GM12878 (cell line): ENCODE measurements at regions not wholly inside any gene's neighbourhood (a gene's known extent, or its start where the extent isn't known, plus 50 kb on each side); places are given as distances from the start of the nearest gene placed in this dataset.

ENCODE experiments used
- ATAC-seq: fragments of 200-7000 bp; cut with Tn5 transposase; 3 replicates; pipeline ENCODE4 v1.9.1; 2020; ENCODE audit warnings: mild to moderate bottlenecking, moderate library complexity
- BruUV-seq: library from RNA; stranded (reverse); fragments of 400-500 nt; replicated peaks from 2 replicates; lab custom pipeline; 2021; lab: Mats Ljungman, UMichigan
- CTCF ChIA-PET: fragments of 300-600 bp; sonication (Branson Sonifier 250); formaldehyde crosslinking; extraction: SDS; loops from one replicate; lab custom pipeline; 2021; ENCODE audit warnings: inconsistent platforms; lab: Yijun Ruan, JAX
- POLR2A ChIA-PET: fragments of 350-600 bp; formaldehyde crosslinking; extraction: SDS; loops from one replicate; lab custom pipeline; 2021; ENCODE audit warnings: inconsistent platforms; lab: Charles Lee
- RAD21 ChIA-PET: fragments of 300-600 bp; sonication (Branson Sonifier 250); formaldehyde crosslinking; loops from one replicate; lab custom pipeline; 2023; ENCODE audit warnings: antibody characterized with exemption; ENCODE audit not compliant: unreplicated experiment; lab: Charles Lee
- SMC1A ChIA-PET: fragments of 300-600 bp; sonication (Branson Sonifier 250); formaldehyde crosslinking; loops from one replicate; lab custom pipeline; 2023; ENCODE audit not compliant: unreplicated experiment, uncharacterized antibody; lab: Charles Lee
- DNase-seq: peaks from one replicate; pipeline ENCODE4 v3.0.0-alpha.2; 2011; ENCODE audit warnings: low read depth, low spot score
- FAIRE-seq: peaks from 3 replicates; lab custom pipeline; 2011; peaks lifted over from hg19 to GRCh38; lab: Jason Lieb, UNC
- H2AFZ ChIP-seq: 2 replicates; pipeline ENCODE4 v1.6.0; 2011; ENCODE audit warnings: low read depth, low read length, control low read depth; ENCODE audit not compliant: control insufficient read depth
- H3K27ac ChIP-seq: 2 replicates; pipeline ENCODE4 v1.5.1; 2011; ENCODE audit warnings: control low read depth; ENCODE audit not compliant: control insufficient read depth, insufficient read depth
- H3K27me3 ChIP-seq, 2 experiments: replicated peaks in 1 of 2; 2 replicates each; pipeline versions ENCODE4 v1.6.0 to v1.6.1; 2011; ENCODE audit warnings: low read length in 1 of 2; ENCODE audit not compliant: control insufficient read depth in 2 of 2, insufficient read depth in 2 of 2
- H3K36me3 ChIP-seq, 2 experiments: 2 replicates each; pipeline ENCODE4 v1.5.1; 2011; ENCODE audit warnings: low read length in 1 of 2; ENCODE audit not compliant: control insufficient read depth in 2 of 2, insufficient read depth in 2 of 2
- H3K4me1 ChIP-seq: 2 replicates; pipeline ENCODE4 v1.6.1; 2011; ENCODE audit warnings: mild to moderate bottlenecking, low read length, moderate library complexity, mixed read lengths; ENCODE audit not compliant: control insufficient read depth, insufficient read depth
- H3K4me2 ChIP-seq: 2 replicates; pipeline ENCODE4 v1.6.0; 2011; ENCODE audit warnings: control low read depth; ENCODE audit not compliant: control insufficient read depth, insufficient read depth
- H3K4me3 ChIP-seq: fragments of 200-600 bp; sonication (generic); 2 replicates; pipeline ENCODE4 v1.5.1; 2016
- H3K79me2 ChIP-seq: 2 replicates; pipeline ENCODE4 v1.6.0; 2011; ENCODE audit warnings: low read length; ENCODE audit not compliant: control insufficient read depth, insufficient read depth
- H3K9ac ChIP-seq: 2 replicates; pipeline ENCODE4 v1.8.0; 2011; ENCODE audit warnings: low read length, control low read depth, mixed read lengths; ENCODE audit not compliant: control insufficient read depth, insufficient read depth
- H3K9me3 ChIP-seq: replicated peaks from 3 replicates; pipeline ENCODE4 v1.5.1; 2011; ENCODE audit warnings: mild to moderate bottlenecking, low read length; ENCODE audit not compliant: control insufficient read depth, insufficient read depth
- H4K20me1 ChIP-seq: 2 replicates; pipeline ENCODE4 v1.6.0; 2011; ENCODE audit not compliant: control insufficient read depth, insufficient read depth
- EGR1 ChIP-seq, 2 experiments: IDR thresholded peaks; 1 replicate in 1 of 2; 2 replicates in 1 of 2; pipeline ENCODE4 v1.6.1; 2011 to 2012; ENCODE audit warnings: low read depth in 2 of 2, low read length in 2 of 2, borderline replicate concordance in 1 of 2, mild to moderate bottlenecking in 1 of 2, moderate library complexity in 1 of 2
- MTA3 ChIP-seq: IDR thresholded peaks from 2 replicates; pipeline ENCODE4 v1.6.1; 2012; ENCODE audit warnings: low read length, inconsistent platforms, borderline replicate concordance
- NR2C1 ChIP-seq: fragments of 450-650 bp; IDR thresholded peaks from 2 replicates; pipeline ENCODE4 v1.6.1; 2017; ENCODE audit warnings: antibody characterized with exemption, mild to moderate bottlenecking, moderate library complexity
- PML ChIP-seq: IDR thresholded peaks from 2 replicates; pipeline ENCODE4 v1.6.1; 2012; ENCODE audit warnings: low read length, inconsistent platforms
- POLR2AphosphoS5 ChIP-seq: IDR thresholded peaks from 2 replicates; pipeline ENCODE4 v1.6.1; 2011; ENCODE audit warnings: mild to moderate bottlenecking, low read length, inconsistent platforms
- YBX1 ChIP-seq: fragments of 450-650 bp; IDR thresholded peaks from 2 replicates; pipeline ENCODE4 v1.6.1; 2016; ENCODE audit warnings: antibody characterized with exemption
- WGBS: methylation state at CpG from one replicate; pipeline ENCODE4 v1.1.6; 2016; ENCODE audit warnings: low lambda C conversion rate; ENCODE audit not compliant: insufficient replicate concordance, insufficient coverage; ENCODE audit errors: missing lambda C conversion rate; 5-methylcytosine and 5-hydroxymethylcytosine counted together
- in situ Hi-C: fragments of 300-500 bp; cut with MboI; formaldehyde crosslinking; loops from 9 replicates; pipeline ENCODE4 v1.14.3; 2018; ENCODE audit warnings: mixed read lengths
- intact Hi-C: fragments of 100-400 bp; cut with micrococcal nuclease; formaldehyde crosslinking; loops from one replicate; pipeline ENCODE4 v1.14.2; 2022; ENCODE audit not compliant: unreplicated experiment

DNA sequence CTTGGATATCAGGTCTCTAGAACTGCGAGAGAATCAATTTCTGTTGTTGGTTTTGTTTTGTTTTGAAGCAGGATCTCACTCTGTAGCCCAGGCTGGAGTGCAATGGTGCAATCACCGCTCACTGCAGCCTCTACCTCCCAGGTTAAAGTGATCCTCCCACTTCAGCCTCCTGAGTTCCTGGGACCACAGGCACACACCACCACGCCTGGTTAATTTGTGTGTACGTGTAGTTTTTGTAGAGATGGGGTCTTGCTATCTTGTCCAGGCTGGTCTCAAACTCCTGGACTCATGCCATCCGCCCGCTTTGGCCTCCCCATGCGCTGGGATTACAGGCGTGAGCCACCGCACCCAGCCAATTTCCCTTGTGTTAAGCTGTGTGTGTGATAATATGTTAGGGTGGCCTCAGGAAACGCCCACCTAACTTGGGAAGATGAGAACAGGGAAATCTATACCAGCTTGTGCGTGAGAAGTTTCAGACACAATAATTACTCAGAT, 109.6 kb downstream of the SIK1 start:
- no peak for DNase-seq
- Histone ChIP-seq H3K9ac (no peak overlapping the region), H3K9me3 (peaks cover 4% of the 10 kb centered on the region; the same call in 1 of the 3 replicates), H3K36me3 (no peaks in the 10 kb centered on the region), H4K20me1 (no peaks in the 10 kb centered on the region), H3K4me2 (no peak overlapping the region), H3K4me3 (no peak overlapping the region), H2AFZ (no peak overlapping the region), H3K27me3 (no peaks in the 10 kb centered on the region), H3K27ac (no peak overlapping the region), H3K79me2 (no peaks in the 10 kb centered on the region), H3K4me1 (peaks cover 32% of the 10 kb centered on the region)
- CTCF ChIA-PET = interaction anchor here (0.6 kb wide), 1 partner anchor 9 kb away, joined by 3 read pairs; no protein-coding TSS in a partner anchor
- no peak for ATAC-seq
- FAIRE-seq = no peak
- TF ChIP-seq PML = no peak
- RAD21 ChIA-PET = no interaction called here
- SMC1A ChIA-PET = no interaction called here
- no TSS peak for BruUV-seq
- in situ Hi-C loops (no loop called here), intact Hi-C loops (no loop called here)
- POLR2A ChIA-PET = no interaction called here
- 86% methylated on average over 11 of the region's 11 CpGs for WGBS

DNA sequence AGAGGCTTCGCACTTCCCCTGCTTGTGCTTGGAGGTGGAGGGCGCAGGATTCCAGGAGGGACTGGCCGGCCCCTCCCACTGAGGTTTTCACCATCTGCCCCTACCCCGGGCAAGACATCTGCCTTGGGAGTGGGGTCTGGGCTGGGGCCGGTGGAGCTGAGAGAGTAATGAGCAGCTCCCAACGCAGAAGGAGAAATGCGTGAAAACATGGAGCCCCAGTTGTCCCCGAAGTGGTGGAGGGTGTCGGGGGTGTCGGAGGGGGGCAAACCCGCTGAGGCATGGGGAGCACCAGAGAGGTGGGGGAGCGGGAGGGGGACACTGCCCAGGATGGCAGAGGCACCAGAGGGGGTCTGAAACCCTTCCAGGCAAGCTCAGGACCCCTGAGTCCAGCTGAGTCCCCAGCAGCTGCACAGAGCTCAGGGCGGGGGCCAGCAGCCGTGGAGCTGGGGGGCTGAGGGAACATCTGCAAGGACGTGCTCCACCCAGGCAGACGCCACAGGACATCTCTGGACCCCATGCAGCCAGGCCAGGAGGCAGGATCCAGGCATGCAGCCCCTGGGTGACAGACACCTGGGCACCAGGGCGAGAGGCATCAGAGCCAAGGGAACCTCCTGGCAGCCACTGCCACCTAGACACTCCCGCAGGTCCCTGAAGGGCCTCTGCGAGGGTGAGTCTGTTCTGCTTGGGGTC, 110.6 kb downstream of the SIK1 start:
- Histone ChIP-seq H3K4me3 (no peak overlapping the region), H3K9ac (no peak overlapping the region), H2AFZ (no peak overlapping the region), H4K20me1 (no peaks in the 10 kb centered on the region), H3K4me2 (no peak overlapping the region), H3K9me3 (peaks cover 4% of the 10 kb centered on the region; the same call in 1 of the 3 replicates), H3K36me3 (no peaks in the 10 kb centered on the region), H3K4me1 (peaks cover 37% of the 10 kb centered on the region), H3K79me2 (no peaks in the 10 kb centered on the region), H3K27me3 (no peaks in the 10 kb centered on the region), H3K27ac (no peak overlapping the region)
- CTCF ChIA-PET = no interaction called here
- 67% methylated on average over 19 of the region's 19 CpGs for WGBS
- in situ Hi-C loops (no loop called here), intact Hi-C loops (no loop called here)
- no peak for DNase-seq
- RAD21 ChIA-PET = no interaction called here
- TF ChIP-seq EGR1 (IDR thresholded peaks at IDR 0.05; ENCODE audit: borderline replicate concordance in 1 of 2, low read depth in 2 of 2, low read length in 2 of 2) (no peak), NR2C1 (no peak), POLR2AphosphoS5 (no peak), YBX1 (no peak), MTA3 (no peak)
- SMC1A ChIA-PET = no interaction called here
- POLR2A ChIA-PET = no interaction called here
- ATAC-seq = no peak
- FAIRE-seq = no peak
- no TSS peak for BruUV-seq
